ENCODE measurements at regions not wholly inside any gene's neighbourhood (a gene's known extent, or its start where the extent isn't known, plus 50 kb on each side); places are given as distances from the start of the nearest gene placed in this dataset.

GRCh38 chr3:5729852-5730251, 542.3 kb downstream of the EDEM1 start:
- intact Hi-C loops (cut with DNase I; ENCODE audit: low total_unique reads), result no loop called here
- no peak for DNase-seq
- no peaks in the 10 kb centered on the region for H3K4me1 ChIP-seq
- H3K4me3 ChIP-seq, result no peak overlapping the region
- TF ChIP-seq POLR2A (IDR thresholded peaks at IDR 0.05) (no peak), POLR2AphosphoS5 (IDR thresholded peaks at IDR 0.05) (no peak), CTCF (IDR thresholded peaks at IDR 0.05) (no peak), EP300 (IDR thresholded peaks at IDR 0.05) (no peak)
- 80 to 86% (median 84%) methylated on average over 4 of the region's 4 CpGs for WGBS, 5 donors
- no peaks in the 10 kb centered on the region for H3K27me3 ChIP-seq
- no peaks in the 10 kb centered on the region for H3K36me3 ChIP-seq
- no peak overlapping the region for H3K27ac ChIP-seq
- H3K9me3 ChIP-seq, result no peaks in the 10 kb centered on the region

GRCh38 chr3:5731100-5731499, 543.6 kb downstream of the EDEM1 start:
- Histone ChIP-seq H3K27ac (no peak overlapping the region), H3K4me1 (no peaks in the 10 kb centered on the region), H3K36me3 (no peaks in the 10 kb centered on the region), H3K27me3 (no peaks in the 10 kb centered on the region), H3K9me3 (no peaks in the 10 kb centered on the region), H3K4me3 (no peak overlapping the region)
- DNase-seq, result no peak
- WGBS, 5 donors, result 46 to 73% (median 69%) methylated on average over 2 of the region's 2 CpGs
- no peak for TF ChIP-seq EP300 (IDR thresholded peaks at IDR 0.05)
- peak in 1 of 7 experiments; percentile 11 for TF ChIP-seq CTCF (IDR thresholded peaks at IDR 0.05)
- no peak for TF ChIP-seq POLR2A (IDR thresholded peaks at IDR 0.05)
- TF ChIP-seq POLR2AphosphoS5 (IDR thresholded peaks at IDR 0.05), result no peak
- intact Hi-C loops (cut with DNase I; ENCODE audit: low total_unique reads), result no loop called here

- Histone ChIP-seq H3K4me1 (no peaks in the 10 kb centered on the region), H3K27me3 (no peaks in the 10 kb centered on the region), H3K4me3 (no peak overlapping the region), H3K9me3 (no peaks in the 10 kb centered on the region), H3K27ac (no peak overlapping the region), H3K36me3 (no peaks in the 10 kb centered on the region)
- TF ChIP-seq POLR2A (IDR thresholded peaks at IDR 0.05) (no peak), CTCF (IDR thresholded peaks at IDR 0.05) (no peak), POLR2AphosphoS5 (IDR thresholded peaks at IDR 0.05) (no peak), EP300 (IDR thresholded peaks at IDR 0.05) (no peak)
- DNase-seq, result no peak
- intact Hi-C loops (cut with DNase I; ENCODE audit: low total_unique reads), result no loop called here
- 37 to 54% (median 45%) methylated on average over 2 of the region's 2 CpGs for WGBS, 5 donors
Measured at GRCh38 chr3:5732081-5732480, 544.6 kb downstream of the EDEM1 start.

GRCh38 chr3:5733995-5734394, 546.5 kb downstream of the EDEM1 start:
- no peaks in the 10 kb centered on the region for H3K27me3 ChIP-seq
- intact Hi-C loops (cut with DNase I; ENCODE audit: low total_unique reads), result no loop called here
- no peak for DNase-seq
- H3K9me3 ChIP-seq, result no peaks in the 10 kb centered on the region
- H3K4me1 ChIP-seq, result no peaks in the 10 kb centered on the region
- no peaks in the 10 kb centered on the region for H3K36me3 ChIP-seq
- no peak overlapping the region for H3K27ac ChIP-seq
- TF ChIP-seq CTCF (IDR thresholded peaks at IDR 0.05) (no peak), EP300 (IDR thresholded peaks at IDR 0.05) (no peak), POLR2A (IDR thresholded peaks at IDR 0.05) (no peak), POLR2AphosphoS5 (IDR thresholded peaks at IDR 0.05) (no peak)
- H3K4me3 ChIP-seq, result no peak overlapping the region
- WGBS, 5 donors, result 73 to 90% (median 79%) methylated on average over 4 of the region's 4 CpGs

Data from stomach (tissue), 8 donors.